ENCODE measurements at regions not wholly inside any gene's neighbourhood (a gene's known extent, or its start where the extent isn't known, plus 50 kb on each side); places are given as distances from the start of the nearest gene placed in this dataset.

DNA sequence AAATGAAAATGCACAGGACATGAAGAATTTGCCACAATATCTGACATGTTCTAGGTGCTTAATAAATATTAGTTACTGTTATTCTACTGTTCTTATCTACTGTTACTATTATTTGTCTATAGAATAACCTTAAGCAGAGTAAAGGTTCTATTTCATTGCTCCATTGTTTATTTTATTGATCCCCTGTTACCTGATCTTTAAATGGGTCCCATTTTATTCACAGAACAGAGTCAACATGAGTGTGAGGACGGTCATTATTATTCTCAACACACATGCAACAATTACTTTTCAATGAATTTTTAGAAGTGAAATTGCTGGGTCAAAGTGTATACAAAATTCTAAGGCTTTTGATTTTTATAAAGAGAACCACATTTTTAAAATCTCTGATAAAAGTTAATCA, 186.9 kb downstream of the AHR start:
- BruUV-seq (replicated peaks) = no TSS peak
- Histone ChIP-seq H4K20me1 (ENCODE audit: insufficient read depth, low read length) (no peaks in the 10 kb centered on the region), H3K79me2 (ENCODE audit: insufficient read depth, low read depth, low read length) (no peaks in the 10 kb centered on the region), H3K4me2 (ENCODE audit: low read length) (no peak overlapping the region), H3K9me2 (ENCODE audit: insufficient read depth, low read length) (no peaks in the 10 kb centered on the region), H3K4me1 (ENCODE audit: insufficient read depth, low read length, poor library complexity, severe bottlenecking) (no peaks in the 10 kb centered on the region), H3K4me3 (ENCODE audit: low read depth, low read length, poor library complexity, severe bottlenecking) (no peak overlapping the region), H3K9me3 (ENCODE audit: low read length) (no peaks in the 10 kb centered on the region), H3K36me3 (ENCODE audit: insufficient read depth, low read length) (no peaks in the 10 kb centered on the region), H3K27ac (ENCODE audit: low read depth, low read length, poor library complexity, severe bottlenecking) (no peak overlapping the region), H2AFZ (ENCODE audit: low read length) (no peak overlapping the region)
- intact Hi-C loops (cut with micrococcal nuclease; ENCODE audit: unreplicated experiment) = no loop called here
- ChIA-PET CTCF (ENCODE audit: unreplicated experiment) (no interaction called here), POLR2A (no interaction called here)
- TF ChIP-seq EZH2phosphoT487 (IDR thresholded peaks at IDR 0.05; ENCODE audit: borderline replicate concordance, low read depth, low read length) (no peak), CTCF (conservative IDR thresholded peaks at IDR 0.05; ENCODE audit: low read length) (no peak)
- DNase-seq (ENCODE audit: low spot score) = no peak

GRCh38 chr7:17485904-17486303, 187.5 kb downstream of the AHR start:
- BruUV-seq (replicated peaks) = no TSS peak
- no peaks in the 10 kb centered on the region for H3K36me3 ChIP-seq (ENCODE audit: insufficient read depth, low read length)
- intact Hi-C loops (cut with micrococcal nuclease; ENCODE audit: unreplicated experiment) = no loop called here
- ChIA-PET POLR2A (no interaction called here), CTCF (ENCODE audit: unreplicated experiment) (no interaction called here)
- H3K79me2 ChIP-seq (ENCODE audit: insufficient read depth, low read depth, low read length) = no peaks in the 10 kb centered on the region
- H3K9me2 ChIP-seq (ENCODE audit: insufficient read depth, low read length) = no peaks in the 10 kb centered on the region
- no peak overlapping the region for H3K4me3 ChIP-seq (ENCODE audit: low read depth, low read length, poor library complexity, severe bottlenecking)
- H3K27ac ChIP-seq (ENCODE audit: low read depth, low read length, poor library complexity, severe bottlenecking) = no peak overlapping the region
- no peak for DNase-seq (ENCODE audit: low spot score)
- TF ChIP-seq CTCF (conservative IDR thresholded peaks at IDR 0.05; ENCODE audit: low read length) (no peak), EZH2phosphoT487 (IDR thresholded peaks at IDR 0.05; ENCODE audit: borderline replicate concordance, low read depth, low read length) (no peak)
- no peak overlapping the region for H2AFZ ChIP-seq (ENCODE audit: low read length)
- no peak overlapping the region for H3K4me2 ChIP-seq (ENCODE audit: low read length)
- H4K20me1 ChIP-seq (ENCODE audit: insufficient read depth, low read length) = no peaks in the 10 kb centered on the region
- no peaks in the 10 kb centered on the region for H3K9me3 ChIP-seq (ENCODE audit: low read length)
- no peaks in the 10 kb centered on the region for H3K4me1 ChIP-seq (ENCODE audit: insufficient read depth, low read length, poor library complexity, severe bottlenecking)

DNA sequence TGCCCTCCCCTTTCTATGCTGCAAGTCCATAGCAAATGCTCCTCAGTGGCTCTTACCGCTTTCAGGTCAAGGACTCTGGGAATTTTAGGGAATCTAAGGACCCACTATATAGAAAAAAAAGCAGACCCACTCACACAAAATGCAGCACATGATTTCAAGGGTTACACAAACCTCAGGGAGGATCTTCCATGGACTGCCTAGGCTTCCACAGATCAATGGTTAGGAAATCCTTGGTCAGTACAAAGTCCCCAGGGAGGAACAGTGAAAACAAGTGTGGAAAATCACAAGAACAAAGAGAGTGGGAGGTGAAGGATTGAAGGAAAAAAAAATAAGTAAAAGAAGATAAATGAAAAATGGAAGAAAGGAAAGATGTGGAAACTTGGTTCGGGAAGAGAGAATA, 188.4 kb downstream of the AHR start:
- Histone ChIP-seq H3K4me3 (ENCODE audit: low read depth, low read length, poor library complexity, severe bottlenecking) (no peak overlapping the region), H3K9me2 (ENCODE audit: insufficient read depth, low read length) (no peaks in the 10 kb centered on the region), H3K9me3 (ENCODE audit: low read length) (no peaks in the 10 kb centered on the region), H3K4me1 (ENCODE audit: insufficient read depth, low read length, poor library complexity, severe bottlenecking) (no peaks in the 10 kb centered on the region), H3K79me2 (ENCODE audit: insufficient read depth, low read depth, low read length) (no peaks in the 10 kb centered on the region), H3K4me2 (ENCODE audit: low read length) (no peak overlapping the region), H4K20me1 (ENCODE audit: insufficient read depth, low read length) (no peaks in the 10 kb centered on the region), H3K36me3 (ENCODE audit: insufficient read depth, low read length) (no peaks in the 10 kb centered on the region), H2AFZ (ENCODE audit: low read length) (no peak overlapping the region), H3K27ac (ENCODE audit: low read depth, low read length, poor library complexity, severe bottlenecking) (no peak overlapping the region)
- CTCF ChIA-PET (ENCODE audit: unreplicated experiment) = no interaction called here
- no TSS peak for BruUV-seq (replicated peaks)
- no peak for TF ChIP-seq CTCF (conservative IDR thresholded peaks at IDR 0.05; ENCODE audit: low read length)
- no peak for TF ChIP-seq EZH2phosphoT487 (IDR thresholded peaks at IDR 0.05; ENCODE audit: borderline replicate concordance, low read depth, low read length)
- DNase-seq (ENCODE audit: low spot score) = no peak
- POLR2A ChIA-PET = no interaction called here
- intact Hi-C loops (cut with micrococcal nuclease; ENCODE audit: unreplicated experiment) = no loop called here

Measured in OCI-LY7 (cell line).